HepG2 (cell line): ENCODE measurements at regions not wholly inside any gene's neighbourhood (a gene's known extent, or its start where the extent isn't known, plus 50 kb on each side); places are given as distances from the start of the nearest gene placed in this dataset.

Experiments
- ATAC-seq: fragments of 200-7000 bp; cut with Tn5 transposase; 3 replicates; pipeline ENCODE4 v1.9.1; 2020; ENCODE audit warnings: mild to moderate bottlenecking, moderate library complexity
- BruUV-seq: library from RNA; stranded (reverse); fragments of 400-500 nt; replicated peaks from 2 replicates; lab custom pipeline; 2021; lab: Mats Ljungman, UMichigan
- CTCF ChIA-PET: fragments of 300-600 bp; formaldehyde crosslinking; extraction: SDS; loops from one replicate; lab custom pipeline; 2021; ENCODE audit warnings: low total read pairs, inconsistent platforms, low intra/inter-chr PET ratio; lab: Yijun Ruan, JAX
- POLR2A ChIA-PET: fragments of 350-600 bp; sonication (Branson Sonifier 250); formaldehyde crosslinking; loops from one replicate; lab custom pipeline; 2020; ENCODE audit warnings: antibody characterized with exemption, inconsistent platforms; lab: Yijun Ruan, JAX
- DNase-seq: peaks from one replicate; pipeline ENCODE4 v3.0.0-alpha.2; 2015; ENCODE audit warnings: low spot score
- FAIRE-seq: peaks from 3 replicates; lab custom pipeline; 2011; peaks lifted over from hg19 to GRCh38; lab: Jason Lieb, UNC
- H2AFZ ChIP-seq: one replicate; pipeline ENCODE4 v1.6.1; 2011; ENCODE audit warnings: low read length, inconsistent platforms
- H3K27ac ChIP-seq: fragments of 300-600 bp; 3 replicates; pipeline ENCODE4 v1.8.0; 2011; ENCODE audit warnings: mixed run types, mild to moderate bottlenecking, mixed read lengths, low read length, inconsistent platforms; ENCODE audit not compliant: insufficient read depth; ENCODE audit errors: extremely low read length
- H3K27me3 ChIP-seq, 2 experiments: fragments of 200-600 bp in 1 of 2; 2 replicates in 1 of 2; 3 replicates in 1 of 2; pipeline versions ENCODE4 v1.6.0 to v1.8.0; 2011; ENCODE audit warnings: low read length in 2 of 2, mild to moderate bottlenecking in 2 of 2, moderate library complexity in 2 of 2, inconsistent platforms in 1 of 2; ENCODE audit not compliant: insufficient read depth in 2 of 2, control insufficient read depth in 1 of 2
- H3K36me3 ChIP-seq, 2 experiments: fragments of 200-600 bp in 1 of 2; replicated peaks in 1 of 2; 2 replicates in 1 of 2; 3 replicates in 1 of 2; pipeline versions ENCODE4 v1.5.1 to v1.8.0; 2011; ENCODE audit warnings: low read length in 2 of 2, inconsistent platforms in 1 of 2; ENCODE audit not compliant: insufficient read depth in 2 of 2, control insufficient read depth in 1 of 2
- H3K4me1 ChIP-seq: 2 replicates; pipeline ENCODE4 v1.5.1; 2012; ENCODE audit warnings: low read length, inconsistent platforms; ENCODE audit not compliant: insufficient read depth
- H3K4me2 ChIP-seq: 2 replicates; pipeline ENCODE4 v1.6.0; 2011; ENCODE audit warnings: low read depth, low read length, inconsistent platforms
- H3K4me3 ChIP-seq, 3 experiments: fragments of 200-600 bp in 1 of 3; sonication (generic), shearing (Covaris generic) in 1 of 3; replicated peaks in 1 of 3; 2 replicates each; pipeline ENCODE4 v1.5.1; 2011 to 2016; ENCODE audit warnings: low read length in 3 of 3, inconsistent platforms in 2 of 3, low read depth in 2 of 3, mild to moderate bottlenecking in 2 of 3, control low read depth in 1 of 3, mixed read lengths in 1 of 3; ENCODE audit not compliant: insufficient read depth in 1 of 3
- H3K79me2 ChIP-seq: one replicate; pipeline ENCODE4 v1.6.1; 2011; ENCODE audit warnings: low read length, inconsistent platforms; ENCODE audit not compliant: insufficient read depth
- H3K9ac ChIP-seq: 2 replicates; pipeline ENCODE4 v1.6.0; 2011; ENCODE audit warnings: mild to moderate bottlenecking, low read depth, low read length, inconsistent platforms; ENCODE audit not compliant: insufficient read depth
- H3K9me3 ChIP-seq: 2 replicates; pipeline ENCODE4 v1.5.1; 2012; ENCODE audit warnings: mild to moderate bottlenecking, low read length
- H4K20me1 ChIP-seq: 2 replicates; pipeline ENCODE4 v1.6.0; 2011; ENCODE audit warnings: inconsistent platforms, mild to moderate bottlenecking, low read length, moderate library complexity; ENCODE audit not compliant: insufficient read depth
- ARID3A ChIP-seq: IDR thresholded peaks from 2 replicates; pipeline ENCODE4 v1.6.1; 2012; ENCODE audit warnings: low read depth, low read length, improper control_type of control experiment
- BHLHE40 ChIP-seq: IDR thresholded peaks from 2 replicates; pipeline ENCODE4 v1.6.1; 2011; ENCODE audit warnings: low read length, improper control_type of control experiment
- FOSL1 ChIP-seq: sonication (generic); formaldehyde crosslinking; IDR thresholded peaks from 2 replicates; pipeline ENCODE4 v1.9.0; 2021; ENCODE audit warnings: missing genetic modification reagents, borderline replicate concordance
- SYNCRIP ChIP-seq: fragments of 200-400 bp; formaldehyde crosslinking; IDR thresholded peaks from 2 replicates; pipeline ENCODE4 v1.6.1; 2018; ENCODE audit warnings: mild to moderate bottlenecking, low read depth, low read length; ENCODE audit not compliant: insufficient read depth
- YEATS4 ChIP-seq: sonication (generic); formaldehyde crosslinking; IDR thresholded peaks from 2 replicates; pipeline ENCODE4 v1.4.0; 2020; ENCODE audit warnings: missing genetic modification reagents, borderline replicate concordance
- ZBTB44 ChIP-seq: sonication (generic); formaldehyde crosslinking; IDR thresholded peaks from 2 replicates; pipeline ENCODE4 v1.4.0; 2020; ENCODE audit warnings: missing genetic modification reagents
- ZNF619 ChIP-seq: sonication (generic); formaldehyde crosslinking; IDR thresholded peaks from 2 replicates; pipeline ENCODE4 v1.4.0; 2020; ENCODE audit warnings: mild to moderate bottlenecking, missing genetic modification reagents
- WGBS: methylation state at CpG from one replicate; pipeline ENCODE4 v1.1.6; 2017; ENCODE audit warnings: low lambda C conversion rate; 5-methylcytosine and 5-hydroxymethylcytosine counted together
- in situ Hi-C: cut with HindIII; loops from 2 replicates; pipeline ENCODE4 v1.10.0; 2017; ENCODE audit warnings: low pct_unique_long_range_greater_than_20kb; ENCODE audit not compliant: extremely low pct_ligation_motif_present
- intact Hi-C: fragments of 100-400 bp; cut with micrococcal nuclease; formaldehyde crosslinking; loops from one replicate; pipeline ENCODE4 v1.10.0; 2022; ENCODE audit not compliant: unreplicated experiment

- Histone ChIP-seq H3K9me3 (peaks cover 8% of the 10 kb centered on the region), H3K4me1 (peaks cover 15% of the 10 kb centered on the region), H3K36me3 (no peaks in the 10 kb centered on the region), H3K79me2 (no peaks in the 10 kb centered on the region), H3K27me3 (peaks cover 1 to 43% of the 10 kb centered on the region in 2 experiments; a peak in 4 of 5 replicates), H3K9ac (no peak overlapping the region), H3K4me2 (no peak overlapping the region), H2AFZ (no peak overlapping the region), H3K4me3 (no peak overlapping the region), H4K20me1 (no peaks in the 10 kb centered on the region), H3K27ac (no peak overlapping the region)
- FAIRE-seq (no peak), ATAC-seq (no peak), DNase-seq (no peak)
- ChIA-PET POLR2A (no interaction called here), CTCF (no interaction called here)
- intact Hi-C loops, result no loop called here
- TF ChIP-seq YEATS4 (CRISPR knock-in tag) (no peak), BHLHE40 (no peak), ZNF619 (no peak), ARID3A (no peak), ZBTB44 (no peak), FOSL1 (CRISPR knock-in tag) (no peak), SYNCRIP (no peak)
- 38% methylated on average over 10 of the region's 11 CpGs for WGBS
- in situ Hi-C loops, result no loop called here
- BruUV-seq, result no TSS peak
Observed at GRCh38 chr2:238601433-238602222, 174.9 kb downstream of the ASB1 start.
